ENCODE measurements at regions not wholly inside any gene's neighbourhood (a gene's known extent, or its start where the extent isn't known, plus 50 kb on each side); places are given as distances from the start of the nearest gene placed in this dataset.

DNA sequence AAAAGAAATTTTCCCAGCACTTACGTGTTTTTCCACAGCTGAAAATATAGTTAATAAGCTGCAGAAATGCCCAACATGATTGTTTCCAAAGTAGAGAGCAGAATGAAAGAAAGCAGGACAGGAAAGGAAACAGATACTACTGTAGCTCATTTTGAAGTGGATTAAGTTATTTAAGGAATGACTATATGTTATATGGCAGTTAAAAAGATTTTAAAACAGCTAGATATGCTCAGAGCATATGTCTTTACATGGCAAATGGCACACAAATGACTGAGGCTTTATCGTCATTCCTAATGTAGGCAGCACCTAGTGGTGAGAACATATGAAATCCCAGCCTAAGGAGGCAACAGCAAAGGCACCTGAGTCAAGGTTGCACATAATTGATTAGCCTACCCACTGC, 106.6 kb upstream of the SEMA6D start:
- WGBS, 2 donors, result 94 to 96% methylated on average over 2 of the region's 2 CpGs
- Histone ChIP-seq H3K36me3 (no peaks in the 10 kb centered on the region), H3K4me3 (no peak overlapping the region), H3K9me3 (no peaks in the 10 kb centered on the region), H3K4me1 (peaks cover 0 to 4% (median 0%) of the 10 kb centered on the region in 3 donors), H3K27ac (no peak overlapping the region), H3K27me3 (peaks cover 0 to 18% (median 0%) of the 10 kb centered on the region in 4 donors)
- DNase-seq, result no peak
- intact Hi-C loops (cut with DNase I), result no loop called here
- TF ChIP-seq, protein P1, sequence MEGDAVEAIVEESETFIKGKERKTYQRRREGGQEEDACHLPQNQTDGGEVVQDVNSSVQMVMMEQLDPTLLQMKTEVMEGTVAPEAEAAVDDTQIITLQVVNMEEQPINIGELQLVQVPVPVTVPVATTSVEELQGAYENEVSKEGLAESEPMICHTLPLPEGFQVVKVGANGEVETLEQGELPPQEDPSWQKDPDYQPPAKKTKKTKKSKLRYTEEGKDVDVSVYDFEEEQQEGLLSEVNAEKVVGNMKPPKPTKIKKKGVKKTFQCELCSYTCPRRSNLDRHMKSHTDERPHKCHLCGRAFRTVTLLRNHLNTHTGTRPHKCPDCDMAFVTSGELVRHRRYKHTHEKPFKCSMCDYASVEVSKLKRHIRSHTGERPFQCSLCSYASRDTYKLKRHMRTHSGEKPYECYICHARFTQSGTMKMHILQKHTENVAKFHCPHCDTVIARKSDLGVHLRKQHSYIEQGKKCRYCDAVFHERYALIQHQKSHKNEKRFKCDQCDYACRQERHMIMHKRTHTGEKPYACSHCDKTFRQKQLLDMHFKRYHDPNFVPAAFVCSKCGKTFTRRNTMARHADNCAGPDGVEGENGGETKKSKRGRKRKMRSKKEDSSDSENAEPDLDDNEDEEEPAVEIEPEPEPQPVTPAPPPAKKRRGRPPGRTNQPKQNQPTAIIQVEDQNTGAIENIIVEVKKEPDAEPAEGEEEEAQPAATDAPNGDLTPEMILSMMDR (IDR thresholded peaks at IDR 0.05), result no peak
- TF ChIP-seq POLR2A (IDR thresholded peaks at IDR 0.05), result no peak

DNA sequence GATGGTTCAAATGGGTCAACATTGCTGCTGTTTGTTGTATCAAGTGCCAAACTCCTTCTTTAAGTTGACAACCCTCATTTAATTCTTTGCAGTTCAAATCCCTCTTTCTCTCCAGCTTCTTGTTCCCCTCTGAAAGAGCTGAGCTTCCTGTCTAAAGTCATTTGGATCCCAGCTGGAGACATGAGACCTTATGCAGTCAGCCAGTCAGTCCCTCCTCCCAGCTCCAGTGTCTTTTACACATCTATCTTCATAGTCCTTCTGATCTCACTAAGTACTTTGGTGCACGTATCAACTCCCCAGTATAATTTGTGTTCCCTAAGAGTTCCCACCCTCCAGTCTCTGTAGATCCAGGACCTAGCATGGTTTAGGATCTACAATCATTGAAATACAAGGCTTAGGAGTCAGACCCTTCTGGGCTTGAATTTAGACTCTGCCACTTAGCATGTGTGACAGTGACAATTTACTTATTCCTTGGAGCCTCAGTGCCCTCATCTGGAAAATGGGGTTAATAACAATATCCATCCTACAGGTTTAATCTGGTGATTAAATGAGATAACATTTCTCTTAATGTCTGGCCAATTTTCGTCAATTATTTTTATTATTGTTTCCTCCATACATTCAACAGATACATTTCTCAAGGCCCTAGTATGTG, 102.8 kb upstream of the SEMA6D start:
- H3K27ac ChIP-seq, result no peak overlapping the region
- intact Hi-C loops (cut with DNase I), result no loop called here
- no peak overlapping the region for H3K4me3 ChIP-seq
- no peak for DNase-seq
- TF ChIP-seq, protein P1 (IDR thresholded peaks at IDR 0.05), result no peak
- H3K4me1 ChIP-seq, result peaks cover 0 to 5% (median 0%) of the 10 kb centered on the region in 3 donors
- 65 to 77% methylated on average over 2 of the region's 2 CpGs for WGBS, 2 donors
- peaks cover 0 to 46% (median 0%) of the 10 kb centered on the region in 4 donors for H3K27me3 ChIP-seq
- no peaks in the 10 kb centered on the region for H3K9me3 ChIP-seq
- H3K36me3 ChIP-seq, result no peaks in the 10 kb centered on the region

DNA sequence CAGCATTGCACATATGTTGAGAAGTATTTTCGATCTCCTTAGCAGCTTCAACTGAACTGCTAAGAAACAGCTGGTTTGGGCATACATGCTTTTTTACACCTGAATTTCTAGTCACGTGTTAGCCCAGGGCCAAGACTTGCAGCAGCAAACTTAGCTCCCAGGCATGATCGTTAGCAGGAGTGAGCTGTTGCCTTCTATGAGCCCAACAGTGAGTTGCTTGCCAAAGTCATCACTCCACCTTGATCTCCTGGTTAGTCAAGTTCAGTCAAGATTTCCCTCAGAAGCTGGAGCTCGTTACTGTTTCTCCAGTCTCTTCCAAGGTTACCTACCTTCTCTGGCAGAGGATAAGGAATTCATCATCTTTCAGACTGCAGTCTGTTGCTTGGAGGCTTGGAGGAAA, 100.4 kb upstream of the SEMA6D start:
- TF ChIP-seq, protein P1 (IDR thresholded peaks at IDR 0.05), result no peak
- TF ChIP-seq POLR2A (IDR thresholded peaks at IDR 0.05), result no peak
- no peak overlapping the region for H3K4me3 ChIP-seq
- intact Hi-C loops (cut with DNase I), result no loop called here
- H3K9me3 ChIP-seq, result no peaks in the 10 kb centered on the region
- peaks cover 0 to 56% (median 0%) of the 10 kb centered on the region in 4 donors for H3K27me3 ChIP-seq
- 33 to 67% methylated on average over 4 of the region's 4 CpGs for WGBS, 2 donors
- DNase-seq, result no peak
- peaks cover 0 to 18% (median 0%) of the 10 kb centered on the region in 3 donors for H3K4me1 ChIP-seq
- no peaks in the 10 kb centered on the region for H3K36me3 ChIP-seq
- H3K27ac ChIP-seq, result no peak overlapping the region

DNA sequence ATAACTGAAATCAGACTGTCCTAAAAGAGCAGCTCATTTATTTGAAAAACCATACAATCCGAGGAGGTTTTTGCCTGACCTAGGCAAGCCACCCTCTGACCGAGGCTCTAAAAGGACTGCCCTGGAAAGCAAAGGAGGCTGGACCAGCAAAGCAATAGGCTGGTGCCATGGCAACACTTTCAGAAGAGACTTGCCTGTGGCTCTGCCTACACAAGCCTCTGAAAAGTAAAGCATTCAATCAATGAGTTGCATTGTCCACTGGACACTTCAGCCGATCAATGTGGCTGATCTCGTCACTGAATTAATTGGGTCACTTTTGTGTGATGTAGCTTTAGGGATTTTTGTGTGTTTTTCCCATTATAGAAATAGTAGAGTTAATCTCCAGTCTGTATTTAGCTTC, 99.1 kb upstream of the SEMA6D start:
- Histone ChIP-seq H3K4me3 (no peak overlapping the region), H3K36me3 (no peaks in the 10 kb centered on the region), H3K9me3 (no peaks in the 10 kb centered on the region), H3K4me1 (peaks cover 0 to 21% (median 0%) of the 10 kb centered on the region in 3 donors), H3K27ac (no peak overlapping the region), H3K27me3 (peaks cover 0 to 61% (median 0%) of the 10 kb centered on the region in 4 donors)
- intact Hi-C loops (cut with DNase I), result no loop called here
- TF ChIP-seq POLR2A (IDR thresholded peaks at IDR 0.05), result no peak
- TF ChIP-seq, protein P1 (IDR thresholded peaks at IDR 0.05), result no peak
- 68 to 71% methylated on average over 4 of the region's 4 CpGs for WGBS, 2 donors
- no peak for DNase-seq

DNA sequence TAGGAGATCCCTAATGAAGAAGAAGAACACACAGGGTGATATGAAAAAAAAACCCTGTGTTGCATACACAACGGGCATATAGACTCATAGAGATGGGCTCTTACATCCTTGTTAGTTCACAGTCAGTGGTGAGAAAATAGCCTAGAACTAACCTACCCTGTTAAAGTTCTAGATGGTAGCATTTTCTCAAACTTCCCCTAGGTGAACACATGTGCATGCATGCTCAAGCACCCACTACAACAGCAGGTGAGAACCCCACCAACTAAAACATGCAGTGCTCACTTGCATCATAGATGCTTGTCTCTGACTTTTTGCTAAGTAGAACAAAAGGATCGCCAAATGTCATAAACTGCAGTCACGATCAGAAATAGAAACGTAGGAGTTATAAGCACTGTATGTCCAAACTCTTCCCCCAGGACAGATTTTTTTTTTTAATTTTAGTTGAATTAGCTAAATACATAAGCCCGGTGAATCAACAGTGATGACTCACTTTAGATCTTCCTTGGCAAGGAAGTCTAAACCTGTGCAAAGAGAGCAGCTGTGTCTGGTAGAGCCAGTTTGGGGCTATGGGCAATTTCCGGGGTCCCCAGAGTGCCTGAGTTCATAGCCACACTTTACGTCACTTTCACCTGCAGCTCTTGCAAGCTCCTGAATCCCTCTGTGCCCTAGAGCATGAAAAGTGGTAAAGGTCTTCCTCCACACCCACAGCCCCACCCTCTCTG, 96.2 kb upstream of the SEMA6D start:
- peaks cover 0 to 21% (median 0%) of the 10 kb centered on the region in 3 donors for H3K4me1 ChIP-seq
- peaks cover 0 to 65% (median 0%) of the 10 kb centered on the region in 4 donors for H3K27me3 ChIP-seq
- no peak for DNase-seq
- 39 to 43% methylated on average over 7 of the region's 7 CpGs for WGBS, 2 donors
- no peaks in the 10 kb centered on the region for H3K36me3 ChIP-seq
- H3K9me3 ChIP-seq, result no peaks in the 10 kb centered on the region
- no peak overlapping the region for H3K27ac ChIP-seq
- intact Hi-C loops (cut with DNase I), result no loop called here
- H3K4me3 ChIP-seq, result no peak overlapping the region
- TF ChIP-seq POLR2A (IDR thresholded peaks at IDR 0.05), result no peak
- TF ChIP-seq, protein P1 (IDR thresholded peaks at IDR 0.05), result peak in 1 of 6 experiments; percentile 13

Data from esophagus squamous epithelium (tissue), 5 donors.